Prostate gland (tissue), 2 donors: ENCODE measurements at regions not wholly inside any gene's neighbourhood (a gene's known extent, or its start where the extent isn't known, plus 50 kb on each side); places are given as distances from the start of the nearest gene placed in this dataset.

ENCODE experiments used
- DNase-seq: peaks from one replicate; pipeline ENCODE4 v3.0.0-alpha.2; 2019; ENCODE audit warnings: low spot score
- H3K27ac ChIP-seq, 2 donors: fragments of 200-600 bp; sonication (generic); 2 replicates each; pipeline ENCODE4 v1.5.1; 2017 to 2019
- H3K27me3 ChIP-seq: fragments of 200-600 bp; sonication (generic); replicated peaks from 2 replicates; pipeline ENCODE4 v1.5.1; 2019; ENCODE audit not compliant: insufficient read depth
- H3K36me3 ChIP-seq, 2 donors: fragments of 200-600 bp; sonication (generic); 1 replicate in 1 of 2; 2 replicates in 1 of 2; pipeline versions ENCODE4 v1.5.1 to v1.8.1; 2017 to 2019
- H3K4me1 ChIP-seq: fragments of 200-600 bp; sonication (generic); replicated peaks from 2 replicates; pipeline ENCODE4 v1.5.1; 2019
- H3K4me3 ChIP-seq, 2 donors: fragments of 200-600 bp; sonication (generic); 2 replicates each; pipeline ENCODE4 v1.5.1; 2017 to 2019
- H3K9me3 ChIP-seq: fragments of 200-600 bp; sonication (generic); 2 replicates; pipeline ENCODE4 v1.5.1; 2017
- CTCF ChIP-seq, 4 experiments: fragments of 200-600 bp in 2 of 4; fragments of 450-650 bp in 2 of 4; sonication (generic) in 2 of 4; IDR thresholded peaks; 1 replicate in 3 of 4; 2 replicates in 1 of 4; pipeline ENCODE4 v1.5.1; 2016 to 2019; ENCODE audit warnings: antibody characterized with exemption in 4 of 4, mild to moderate bottlenecking in 2 of 4, moderate library complexity in 2 of 4
- POLR2A ChIP-seq: fragments of 450-650 bp; IDR thresholded peaks from one replicate; pipeline ENCODE4 v1.6.1; 2016; ENCODE audit warnings: antibody characterized with exemption, mild to moderate bottlenecking
- POLR2AphosphoS5 ChIP-seq: sonication (generic); formaldehyde crosslinking; IDR thresholded peaks from one replicate; pipeline ENCODE4 v1.6.1; 2017; ENCODE audit warnings: antibody characterized with exemption
- WGBS: methylation state at CpG from one replicate; pipeline ENCODE4 v1.1.5; 2018; 5-methylcytosine and 5-hydroxymethylcytosine counted together
- intact Hi-C: fragments of 100-400 bp; cut with DNase I; formaldehyde crosslinking; loops from one replicate; pipeline ENCODE4 v1.14.2; 2022

- peak; percentile 58 for DNase-seq
- Histone ChIP-seq H3K27me3 (no peaks in the 10 kb centered on the region), H3K36me3 (no peaks in the 10 kb centered on the region), H3K4me1 (peaks cover 4% of the 10 kb centered on the region), H3K9me3 (no peaks in the 10 kb centered on the region), H3K27ac (peak overlapping the region in 1 of 2 donors; percentile 27), H3K4me3 (no peak overlapping the region)
- 28% methylated on average over 6 of the region's 6 CpGs for WGBS
- peak; percentile 66 for TF ChIP-seq POLR2AphosphoS5
- no peak for TF ChIP-seq CTCF (IDR thresholded peaks at IDR 0.05)
- intact Hi-C loops: no loop called here
These were observed 310.4 kb upstream of the ZNF608 start for GRCh38 chr5:125056671-125057485.

- Histone ChIP-seq H3K4me1 (peaks cover 4% of the 10 kb centered on the region), H3K9me3 (no peaks in the 10 kb centered on the region), H3K27ac (no peak overlapping the region), H3K36me3 (no peaks in the 10 kb centered on the region), H3K27me3 (no peaks in the 10 kb centered on the region), H3K4me3 (no peak overlapping the region)
- no peak for DNase-seq
- 24% methylated on average over 9 of the region's 9 CpGs for WGBS
- TF ChIP-seq CTCF (IDR thresholded peaks at IDR 0.05): no peak
- no peak for TF ChIP-seq POLR2AphosphoS5
- no peak for TF ChIP-seq POLR2A
- intact Hi-C loops: no loop called here
These were observed 311.7 kb upstream of the ZNF608 start for GRCh38 chr5:125057912-125058826.

- no peak overlapping the region for H3K4me3 ChIP-seq
- DNase-seq: no peak
- intact Hi-C loops: no loop called here
- TF ChIP-seq POLR2AphosphoS5 (no peak), CTCF (IDR thresholded peaks at IDR 0.05) (no peak), POLR2A (no peak)
- H3K4me1 ChIP-seq: peaks cover 4% of the 10 kb centered on the region
- WGBS: 36% methylated on average over 4 of the region's 4 CpGs
- H3K36me3 ChIP-seq: no peaks in the 10 kb centered on the region
- H3K9me3 ChIP-seq: no peaks in the 10 kb centered on the region
- H3K27me3 ChIP-seq: no peaks in the 10 kb centered on the region
- no peak overlapping the region for H3K27ac ChIP-seq
These were observed 313.0 kb upstream of the ZNF608 start for GRCh38 chr5:125059255-125060002.

DNA sequence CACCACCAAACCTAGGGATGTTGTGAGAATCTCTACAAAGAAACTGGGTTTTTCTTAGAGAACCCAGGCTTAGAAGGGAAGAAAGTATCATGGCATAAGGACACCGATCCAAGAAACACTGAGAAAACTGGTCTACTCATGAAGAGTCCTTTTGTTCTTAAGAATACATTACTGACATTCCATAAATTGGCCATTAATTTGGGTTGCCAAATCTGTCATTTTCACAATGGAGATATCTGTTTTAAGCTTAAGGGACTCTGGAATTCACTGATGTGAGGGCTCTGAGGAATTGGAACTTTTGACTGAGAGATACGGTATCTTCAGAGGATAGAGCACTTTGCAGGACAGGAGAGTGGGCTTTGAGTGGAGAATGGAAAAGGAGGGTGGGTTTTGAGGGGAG, 315.3 kb upstream of the ZNF608 start:
- intact Hi-C loops: no loop called here
- no peak overlapping the region for H3K27ac ChIP-seq
- no peaks in the 10 kb centered on the region for H3K27me3 ChIP-seq
- no peak overlapping the region for H3K4me3 ChIP-seq
- no peaks in the 10 kb centered on the region for H3K36me3 ChIP-seq
- H3K9me3 ChIP-seq: no peaks in the 10 kb centered on the region
- DNase-seq: no peak
- no peak for TF ChIP-seq CTCF (IDR thresholded peaks at IDR 0.05)
- no peak for TF ChIP-seq POLR2A
- no peak for TF ChIP-seq POLR2AphosphoS5
- peaks cover 7% of the 10 kb centered on the region for H3K4me1 ChIP-seq
- 85% methylated on average over 2 of the region's 2 CpGs for WGBS
